ENCODE measurements at regions not wholly inside any gene's neighbourhood (a gene's known extent, or its start where the extent isn't known, plus 50 kb on each side); places are given as distances from the start of the nearest gene placed in this dataset.

GRCh38 chr7:16026253-16027020 lies 340.0 kb upstream of the MEOX2 start:
- no peak for DNase-seq (ENCODE audit: low read depth in 2 of 3, low spot score in 2 of 3)

- no peak for DNase-seq (ENCODE audit: low read depth in 2 of 3, low spot score in 2 of 3)
These were observed 339.2 kb upstream of the MEOX2 start for GRCh38 chr7:16025696-16026095.

DNA sequence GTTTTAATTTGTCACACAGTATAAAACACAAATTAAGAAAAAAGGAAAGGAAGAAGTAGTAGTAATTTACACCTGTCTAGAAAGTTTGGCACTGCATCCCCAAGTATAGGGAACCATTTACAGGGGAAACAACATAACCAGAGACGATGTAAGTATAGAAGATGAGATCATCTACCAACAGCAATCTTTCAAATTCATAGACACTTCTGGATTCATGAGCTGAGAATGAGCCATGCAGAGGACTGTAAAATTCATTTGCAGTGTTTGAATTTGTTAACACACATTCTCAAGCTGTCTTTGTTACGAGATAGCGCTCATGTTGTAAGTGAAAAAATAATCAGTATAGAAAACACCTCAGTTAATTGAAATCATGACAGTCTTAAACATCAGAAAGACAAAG lies 337.0 kb upstream of the MEOX2 start:
- no peak for DNase-seq (ENCODE audit: low read depth in 2 of 3, low spot score in 2 of 3)

DNA sequence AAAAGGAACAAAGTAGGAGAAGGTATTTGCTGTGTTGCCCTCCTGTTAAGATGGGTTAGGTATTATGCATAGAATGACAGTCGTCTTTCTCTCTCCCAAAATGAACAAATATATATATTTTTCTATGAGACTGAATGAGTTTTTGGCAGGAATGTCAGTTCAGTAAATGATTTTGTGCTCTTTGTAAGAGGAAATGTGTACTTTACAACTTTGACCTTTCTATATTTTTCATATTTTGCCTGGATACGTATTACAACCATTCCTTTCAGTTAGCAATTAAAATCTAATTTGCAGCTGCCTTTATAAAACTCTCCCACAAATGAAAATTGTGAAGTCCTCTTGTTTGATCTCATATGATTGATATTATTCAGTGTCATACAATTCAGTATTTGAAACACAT lies 336.6 kb upstream of the MEOX2 start:
- no peak for DNase-seq (ENCODE audit: low read depth in 2 of 3, low spot score in 2 of 3)

- no peak for DNase-seq (ENCODE audit: low read depth in 2 of 3, low spot score in 2 of 3)
These were observed 335.4 kb upstream of the MEOX2 start for GRCh38 chr7:16021851-16022250.

DNA sequence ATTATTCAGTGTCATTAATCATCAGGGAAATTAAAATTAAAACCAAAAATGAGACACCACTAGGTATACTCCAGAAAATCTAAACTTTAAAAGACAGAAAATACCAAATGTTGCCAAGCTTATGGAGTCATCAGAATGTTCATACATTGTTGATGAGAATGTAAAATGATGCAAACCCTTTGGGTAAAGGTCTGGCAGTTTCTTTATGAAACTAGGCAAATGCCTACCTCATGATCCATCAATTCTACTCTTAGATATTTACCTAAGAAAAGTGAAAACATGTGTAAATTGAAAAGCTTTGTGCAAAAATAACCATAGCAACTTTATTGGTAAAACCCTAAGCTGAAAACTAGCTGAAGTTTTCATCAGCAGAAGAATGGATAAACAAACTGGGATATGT lies 329.5 kb upstream of the MEOX2 start:
- no peak for DNase-seq (ENCODE audit: low read depth in 2 of 3, low spot score in 2 of 3)

- DNase-seq (ENCODE audit: low read depth in 2 of 3, low spot score in 2 of 3): no peak
These were observed 327.5 kb upstream of the MEOX2 start for GRCh38 chr7:16014031-16014430.

- no peak for DNase-seq (ENCODE audit: low read depth in 2 of 3, low spot score in 2 of 3)
These were observed 321.4 kb upstream of the MEOX2 start for GRCh38 chr7:16007911-16008310.

- DNase-seq (ENCODE audit: low read depth in 2 of 3, low spot score in 2 of 3): no peak
These were observed 318.2 kb upstream of the MEOX2 start for GRCh38 chr7:16004702-16005101.

GRCh38 chr7:16001477-16001876 lies 315.0 kb upstream of the MEOX2 start:
- no peak for DNase-seq (ENCODE audit: low read depth in 2 of 3, low spot score in 2 of 3)

GRCh38 chr7:15998617-15999016 lies 312.1 kb upstream of the MEOX2 start:
- DNase-seq (ENCODE audit: low read depth in 2 of 3, low spot score in 2 of 3): no peak

GRCh38 chr7:15995027-15995426 lies 308.5 kb upstream of the MEOX2 start:
- DNase-seq (ENCODE audit: low read depth in 2 of 3, low spot score in 2 of 3): no peak

- DNase-seq (ENCODE audit: low read depth in 2 of 3, low spot score in 2 of 3): no peak
These were observed 302.7 kb upstream of the MEOX2 start for GRCh38 chr7:15989194-15989593.

- no peak for DNase-seq (ENCODE audit: low read depth in 2 of 3, low spot score in 2 of 3)
These were observed 299.3 kb upstream of the MEOX2 start for GRCh38 chr7:15985587-15986384.

DNA sequence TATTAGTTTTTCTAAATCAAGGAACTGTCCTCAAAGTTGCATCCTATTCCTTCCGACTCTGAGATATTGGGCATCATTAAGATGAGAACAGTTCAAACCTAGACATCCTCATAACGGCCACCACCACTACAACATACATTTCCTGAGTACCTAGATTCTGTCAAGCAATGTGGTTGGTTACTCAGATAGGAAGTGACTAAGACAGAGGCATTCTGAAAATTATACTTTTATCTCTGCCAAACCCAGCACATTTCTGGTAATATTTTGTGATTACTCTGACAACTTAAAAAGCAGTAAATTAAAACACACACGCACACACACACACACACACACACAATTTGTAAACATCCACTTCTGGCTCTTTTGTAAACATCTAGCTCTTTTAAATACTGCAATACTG lies 291.2 kb upstream of the MEOX2 start:
- DNase-seq (ENCODE audit: low read depth in 2 of 3, low spot score in 2 of 3): peak in 2 of 3 donors; percentile 47 to 73

DNA sequence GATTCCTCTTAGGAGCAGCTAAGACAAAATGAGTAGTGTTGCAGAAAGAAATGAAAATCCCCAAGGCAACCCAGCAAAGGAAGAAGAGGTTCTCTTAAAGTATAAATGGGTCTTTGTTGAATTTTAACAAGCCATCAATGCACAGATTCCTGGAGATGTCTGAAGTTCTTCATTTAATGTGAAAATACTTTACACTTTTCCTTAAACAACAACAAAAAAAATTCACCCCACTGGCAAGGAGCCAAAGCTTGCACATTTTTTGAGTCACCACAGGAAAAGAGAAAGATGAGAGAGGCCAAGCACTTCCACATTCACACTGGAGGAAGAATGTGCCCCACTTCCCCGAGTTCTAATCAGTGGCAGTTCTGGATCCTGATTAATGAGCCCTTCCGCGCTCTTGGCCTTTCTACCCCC lies 286.4 kb upstream of the MEOX2 start:
- DNase-seq (ENCODE audit: low read depth in 2 of 3, low spot score in 2 of 3): peak in 2 of 3 donors; percentile 59 to 71

DNA sequence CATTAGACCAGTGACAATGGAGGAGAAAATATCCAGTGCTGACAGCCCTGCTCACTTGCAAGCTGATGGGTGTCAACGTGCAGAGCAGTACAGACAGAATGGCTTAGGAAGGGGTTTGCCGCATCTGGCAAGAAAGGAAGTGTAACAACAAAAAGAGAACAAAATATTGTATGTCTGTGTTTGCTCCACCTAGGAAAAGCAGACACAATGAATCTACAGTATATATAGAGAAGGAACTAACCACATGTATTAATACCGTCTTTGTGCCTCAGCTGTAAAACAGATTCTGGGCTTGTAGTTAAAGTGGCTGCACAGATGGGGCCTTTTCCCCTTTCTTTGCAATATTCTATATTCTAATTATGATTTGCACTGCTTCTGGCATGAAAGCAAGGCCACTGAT lies 281.1 kb upstream of the MEOX2 start:
- DNase-seq (ENCODE audit: low read depth in 2 of 3, low spot score in 2 of 3): no peak

DNA sequence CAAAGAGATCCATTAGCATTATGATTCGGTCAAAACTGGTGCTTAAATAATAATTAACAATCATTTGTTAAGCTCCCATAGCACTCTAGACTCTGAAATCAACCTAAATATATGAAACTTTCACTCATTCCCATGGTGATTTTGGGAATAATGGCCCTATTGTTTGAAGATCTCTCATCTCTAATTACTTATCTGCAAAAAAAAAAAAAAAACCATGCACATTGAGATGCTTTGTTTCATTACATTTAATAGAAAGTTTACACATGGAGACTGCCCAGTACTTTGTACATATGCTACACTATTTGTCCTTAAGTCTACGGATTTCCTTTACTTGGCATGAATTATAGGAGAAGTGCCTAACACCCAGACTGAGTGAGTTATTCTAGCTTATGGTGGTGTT lies 280.6 kb upstream of the MEOX2 start:
- DNase-seq (ENCODE audit: low read depth in 2 of 3, low spot score in 2 of 3): no peak

GRCh38 chr7:15963206-15963605 lies 276.7 kb upstream of the MEOX2 start:
- DNase-seq (ENCODE audit: low read depth in 2 of 3, low spot score in 2 of 3): no peak

DNA sequence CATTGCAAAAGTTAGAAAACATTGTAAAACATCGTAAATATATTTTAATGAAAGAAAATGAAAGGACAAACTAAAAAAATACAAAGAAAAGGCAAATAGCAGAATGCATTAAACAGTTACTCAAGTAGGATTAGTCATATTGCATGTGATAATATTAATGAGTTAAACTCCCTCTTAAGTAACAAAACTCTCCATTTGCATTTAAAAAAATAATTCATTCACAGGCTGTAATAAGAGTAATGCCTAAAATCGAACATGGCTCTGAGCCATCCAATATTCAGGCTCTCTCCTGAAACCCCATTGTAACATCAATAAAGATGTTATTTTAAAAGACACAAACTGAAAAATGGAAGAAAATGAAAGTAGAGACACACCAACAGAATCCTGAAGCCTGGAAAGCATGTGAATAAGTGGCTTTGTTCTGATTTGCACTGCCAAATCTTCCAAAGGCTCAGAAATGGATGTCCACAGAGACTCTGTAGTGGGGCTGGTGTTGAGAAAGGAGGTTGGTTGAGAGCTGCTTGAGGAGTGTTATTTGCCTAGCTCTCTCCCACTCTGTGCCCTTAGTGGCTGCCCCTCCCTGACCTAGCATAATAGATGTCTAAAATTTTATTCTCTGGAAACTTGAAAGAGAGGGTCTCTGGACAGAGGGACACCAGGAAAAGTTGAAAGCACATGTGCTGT lies 268.3 kb upstream of the MEOX2 start:
- DNase-seq (ENCODE audit: low read depth in 2 of 3, low spot score in 2 of 3): no peak

DNA sequence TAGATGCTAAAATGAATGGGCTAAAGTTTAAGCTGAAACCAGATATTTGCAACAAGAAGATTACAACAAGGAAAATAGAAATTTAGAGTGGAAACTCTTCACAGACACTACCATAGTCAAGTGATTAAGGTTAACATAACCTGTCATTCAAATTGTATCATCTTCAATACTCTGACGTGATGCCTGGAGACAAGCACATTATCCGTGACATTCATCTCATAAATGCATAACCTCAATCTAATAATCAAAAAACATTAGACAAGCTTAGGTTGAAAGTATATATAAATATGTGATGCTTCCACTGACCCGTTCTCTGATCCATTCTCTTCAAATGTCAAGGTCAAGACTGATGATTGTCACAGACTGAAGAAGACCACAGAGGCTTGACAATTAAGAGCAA lies 263.8 kb upstream of the MEOX2 start:
- DNase-seq (ENCODE audit: low read depth in 2 of 3, low spot score in 2 of 3): no peak

DNA sequence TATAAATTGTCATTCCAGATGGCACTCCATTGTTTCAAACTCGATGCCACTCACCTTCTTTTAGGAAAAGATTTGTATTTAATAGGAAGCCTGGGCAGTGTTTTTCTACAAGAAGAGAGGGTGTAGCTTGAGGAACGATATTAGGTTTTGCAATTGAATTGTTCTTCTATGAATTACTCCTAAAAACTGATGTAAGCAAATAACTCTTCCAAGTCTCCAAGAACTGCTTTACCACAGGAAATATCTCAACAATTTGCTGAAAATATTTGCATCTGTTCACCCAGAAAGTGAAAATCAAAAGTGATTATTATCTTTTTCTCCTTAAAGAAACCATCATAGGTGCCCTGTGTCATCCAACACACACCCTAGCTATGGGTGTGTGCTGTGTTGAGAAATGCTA lies 261.3 kb upstream of the MEOX2 start:
- DNase-seq (ENCODE audit: low read depth in 2 of 3, low spot score in 2 of 3): no peak
